DND-41 (cell line): ENCODE measurements at regions not wholly inside any gene's neighbourhood (a gene's known extent, or its start where the extent isn't known, plus 50 kb on each side); places are given as distances from the start of the nearest gene placed in this dataset.

ENCODE experiments used
- EZH2 ChIP-seq: IDR thresholded peaks from 3 replicates; pipeline ENCODE4 v1.6.1; 2012; ENCODE audit warnings: borderline replicate concordance, low read depth, mild to moderate bottlenecking, moderate library complexity, low read length, inconsistent platforms; ENCODE audit not compliant: severe bottlenecking
- TF ChIP-seq, protein P1 (sequence below): IDR thresholded peaks from 2 replicates; pipeline ENCODE4 v1.5.1; 2012; ENCODE audit warnings: borderline replicate concordance, low read length, moderate library complexity, mild to moderate bottlenecking; ENCODE audit not compliant: poor library complexity, severe bottlenecking; ENCODE audit errors: extremely low read depth

DNA sequence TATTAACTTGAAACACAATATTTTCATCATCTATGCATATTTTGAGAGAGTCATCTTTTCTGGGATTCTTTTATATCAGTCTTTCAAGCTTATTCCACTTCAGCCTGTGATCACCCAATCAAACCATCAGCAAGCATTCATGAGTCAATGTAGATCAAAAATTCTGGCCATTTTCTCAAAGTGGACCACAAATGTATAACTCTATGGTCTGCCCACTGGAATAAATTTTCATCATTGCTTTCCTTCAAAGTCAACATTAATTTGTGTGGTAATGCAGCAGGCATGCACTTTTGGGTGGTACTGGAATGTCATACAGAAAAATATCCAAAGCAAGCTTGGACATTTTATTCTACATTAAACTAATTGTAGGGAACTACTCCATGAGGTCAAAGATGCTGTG is 1013.0 kb downstream of the STIM2 start:
- TF ChIP-seq, protein P1, sequence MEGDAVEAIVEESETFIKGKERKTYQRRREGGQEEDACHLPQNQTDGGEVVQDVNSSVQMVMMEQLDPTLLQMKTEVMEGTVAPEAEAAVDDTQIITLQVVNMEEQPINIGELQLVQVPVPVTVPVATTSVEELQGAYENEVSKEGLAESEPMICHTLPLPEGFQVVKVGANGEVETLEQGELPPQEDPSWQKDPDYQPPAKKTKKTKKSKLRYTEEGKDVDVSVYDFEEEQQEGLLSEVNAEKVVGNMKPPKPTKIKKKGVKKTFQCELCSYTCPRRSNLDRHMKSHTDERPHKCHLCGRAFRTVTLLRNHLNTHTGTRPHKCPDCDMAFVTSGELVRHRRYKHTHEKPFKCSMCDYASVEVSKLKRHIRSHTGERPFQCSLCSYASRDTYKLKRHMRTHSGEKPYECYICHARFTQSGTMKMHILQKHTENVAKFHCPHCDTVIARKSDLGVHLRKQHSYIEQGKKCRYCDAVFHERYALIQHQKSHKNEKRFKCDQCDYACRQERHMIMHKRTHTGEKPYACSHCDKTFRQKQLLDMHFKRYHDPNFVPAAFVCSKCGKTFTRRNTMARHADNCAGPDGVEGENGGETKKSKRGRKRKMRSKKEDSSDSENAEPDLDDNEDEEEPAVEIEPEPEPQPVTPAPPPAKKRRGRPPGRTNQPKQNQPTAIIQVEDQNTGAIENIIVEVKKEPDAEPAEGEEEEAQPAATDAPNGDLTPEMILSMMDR = no peak
- TF ChIP-seq EZH2 = no peak
